Choroid plexus epithelial cell (primary cell): ENCODE measurements at regions not wholly inside any gene's neighbourhood (a gene's known extent, or its start where the extent isn't known, plus 50 kb on each side); places are given as distances from the start of the nearest gene placed in this dataset.

Experiments
- DNase-seq: peaks from one replicate; pipeline ENCODE4 v3.0.0-alpha.2; 2010; ENCODE audit warnings: low read depth
- H3K4me3 ChIP-seq: 2 replicates; pipeline ENCODE4 v1.5.1; 2011; ENCODE audit warnings: low read depth, mild to moderate bottlenecking, control low read depth, low read length, moderate library complexity
- TF ChIP-seq, protein P1 (sequence below): conservative IDR thresholded peaks from 2 replicates; pipeline ENCODE4 v1.5.1; 2011; ENCODE audit warnings: low read depth, mild to moderate bottlenecking, control low read depth, inconsistent platforms, low read length, moderate library complexity

DNA sequence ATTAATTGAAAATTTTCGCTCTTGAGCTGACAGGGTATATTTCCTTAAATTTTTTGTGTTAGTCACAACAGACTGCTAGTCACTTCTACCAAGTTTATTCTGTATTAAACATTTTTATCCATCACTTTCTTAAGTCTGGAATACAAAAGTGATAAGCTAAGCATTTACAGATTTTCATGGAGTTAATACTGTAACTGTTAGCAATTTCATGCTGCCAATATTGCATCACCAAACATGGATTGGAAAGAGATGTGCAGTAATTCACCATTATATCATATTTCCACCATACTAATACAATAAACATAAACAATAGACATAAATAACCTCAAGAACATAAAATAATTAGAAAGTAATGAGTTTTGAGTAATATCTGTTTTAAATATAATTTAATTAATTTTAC is 854.0 kb upstream of the CITED2 start:
- no peak for DNase-seq
- H3K4me3 ChIP-seq: no peak overlapping the region
- TF ChIP-seq, protein P1, sequence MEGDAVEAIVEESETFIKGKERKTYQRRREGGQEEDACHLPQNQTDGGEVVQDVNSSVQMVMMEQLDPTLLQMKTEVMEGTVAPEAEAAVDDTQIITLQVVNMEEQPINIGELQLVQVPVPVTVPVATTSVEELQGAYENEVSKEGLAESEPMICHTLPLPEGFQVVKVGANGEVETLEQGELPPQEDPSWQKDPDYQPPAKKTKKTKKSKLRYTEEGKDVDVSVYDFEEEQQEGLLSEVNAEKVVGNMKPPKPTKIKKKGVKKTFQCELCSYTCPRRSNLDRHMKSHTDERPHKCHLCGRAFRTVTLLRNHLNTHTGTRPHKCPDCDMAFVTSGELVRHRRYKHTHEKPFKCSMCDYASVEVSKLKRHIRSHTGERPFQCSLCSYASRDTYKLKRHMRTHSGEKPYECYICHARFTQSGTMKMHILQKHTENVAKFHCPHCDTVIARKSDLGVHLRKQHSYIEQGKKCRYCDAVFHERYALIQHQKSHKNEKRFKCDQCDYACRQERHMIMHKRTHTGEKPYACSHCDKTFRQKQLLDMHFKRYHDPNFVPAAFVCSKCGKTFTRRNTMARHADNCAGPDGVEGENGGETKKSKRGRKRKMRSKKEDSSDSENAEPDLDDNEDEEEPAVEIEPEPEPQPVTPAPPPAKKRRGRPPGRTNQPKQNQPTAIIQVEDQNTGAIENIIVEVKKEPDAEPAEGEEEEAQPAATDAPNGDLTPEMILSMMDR: no peak

DNA sequence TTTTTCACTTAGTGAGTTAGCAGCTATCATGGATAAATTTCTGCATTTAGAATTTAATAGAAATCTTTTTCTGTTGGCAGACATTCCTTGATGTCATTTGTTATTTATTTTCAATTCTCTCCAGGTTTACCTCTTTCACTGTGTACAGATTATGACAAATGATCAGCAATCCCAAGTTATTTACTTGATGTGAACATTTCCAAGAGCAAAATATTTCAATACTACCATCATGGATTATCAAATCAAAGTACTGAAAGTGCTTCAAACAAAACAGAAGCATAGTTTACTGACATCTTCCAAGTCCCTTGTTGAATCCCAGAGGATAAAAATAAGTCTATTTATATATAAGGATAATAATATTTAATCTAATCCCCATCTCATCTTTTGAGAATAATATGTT is 852.2 kb upstream of the CITED2 start:
- no peak for DNase-seq
- TF ChIP-seq, protein P1: no peak
- H3K4me3 ChIP-seq: no peak overlapping the region

DNA sequence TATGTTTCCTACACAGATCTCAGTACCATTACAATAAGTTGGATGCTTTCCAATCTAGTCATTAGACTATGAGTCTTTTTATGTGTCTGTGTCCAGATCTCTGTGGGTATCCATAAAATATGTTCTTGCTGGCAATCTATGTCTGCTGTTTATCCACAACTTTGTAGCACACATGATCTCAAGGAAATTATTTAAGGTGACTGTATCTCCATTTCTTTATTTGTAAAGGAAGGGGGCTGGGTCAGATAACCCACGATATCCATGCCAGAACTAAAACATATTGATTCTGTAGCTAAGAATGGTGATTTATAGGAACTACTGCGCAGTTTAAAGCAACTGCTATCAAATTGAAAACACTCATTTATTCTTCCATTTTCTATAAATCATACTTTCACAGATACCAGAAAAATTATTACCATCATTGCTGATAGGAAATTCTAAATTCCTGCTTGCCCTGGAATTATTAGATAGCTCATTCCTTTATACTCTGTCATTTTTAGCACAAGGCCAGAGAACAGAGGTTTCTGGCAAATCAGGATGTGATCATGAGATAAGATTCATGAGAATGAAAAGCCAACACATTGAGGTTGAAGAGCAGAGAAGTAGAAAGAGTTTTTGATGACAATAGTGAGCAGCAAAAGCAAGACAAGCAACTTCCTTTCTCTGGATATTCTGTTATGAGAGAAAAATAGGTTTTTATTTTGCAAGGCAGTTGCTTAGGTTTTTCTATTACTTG is 851.4 kb upstream of the CITED2 start:
- peak; percentile 84 for DNase-seq
- TF ChIP-seq, protein P1: no peak
- H3K4me3 ChIP-seq: no peak overlapping the region

DNA sequence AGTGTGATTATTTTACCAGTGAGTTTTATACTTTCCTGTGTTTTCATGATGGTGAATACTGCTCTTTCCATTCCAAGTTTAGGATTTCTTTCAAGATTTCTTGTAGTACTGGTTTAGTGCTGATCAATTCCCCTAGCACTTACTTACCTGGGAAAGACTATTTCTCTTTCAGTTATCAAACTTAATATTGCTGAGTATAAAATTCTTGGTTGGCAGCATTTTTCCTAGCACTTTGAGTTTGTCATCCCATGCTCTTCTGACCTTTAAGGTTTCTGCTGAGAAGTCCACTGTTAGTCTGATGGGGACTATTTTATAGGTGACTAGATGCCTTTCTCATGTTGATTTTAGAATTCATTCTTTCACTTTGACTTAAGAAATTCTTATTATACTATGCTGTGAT is 842.8 kb upstream of the CITED2 start:
- TF ChIP-seq, protein P1: no peak
- no peak overlapping the region for H3K4me3 ChIP-seq
- DNase-seq: no peak

DNA sequence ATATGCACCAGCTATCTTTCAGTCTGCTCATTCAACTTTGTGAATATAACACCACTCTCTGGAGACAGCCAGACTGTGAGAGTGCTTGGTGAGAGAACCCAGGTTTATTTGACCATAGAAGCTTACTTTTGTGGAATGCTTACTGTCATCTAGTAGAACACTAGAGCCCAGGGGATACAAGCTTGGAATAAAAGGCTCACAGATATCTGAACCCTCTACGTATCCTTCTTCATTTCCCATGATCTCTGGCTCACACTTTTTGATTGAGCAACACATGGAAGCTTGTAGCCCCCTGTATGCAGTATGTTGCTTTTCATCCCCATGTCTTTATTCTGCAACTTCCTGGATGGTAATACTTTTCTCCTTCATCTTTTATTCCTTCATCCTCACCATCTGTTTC is 835.3 kb upstream of the CITED2 start:
- peak; percentile 11 for DNase-seq
- TF ChIP-seq, protein P1: no peak
- H3K4me3 ChIP-seq: no peak overlapping the region

DNA sequence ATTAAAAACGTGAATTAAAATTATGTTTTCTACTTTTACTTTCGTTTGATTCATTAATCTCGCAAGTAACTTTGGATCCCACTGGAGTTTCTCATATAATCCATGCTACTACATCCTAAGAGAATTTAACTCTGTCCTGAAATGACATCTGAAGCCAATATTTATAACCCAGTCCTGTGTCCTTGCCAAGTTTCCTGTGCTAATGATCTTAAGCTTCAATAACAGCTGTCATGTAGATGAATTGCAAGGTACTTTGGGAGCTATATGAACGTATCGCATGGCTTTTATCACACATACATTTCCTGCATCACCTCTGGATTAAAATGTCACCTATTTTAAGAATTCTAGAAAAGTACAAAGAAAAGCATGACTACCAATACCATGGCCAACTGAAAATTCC is 833.8 kb upstream of the CITED2 start:
- TF ChIP-seq, protein P1: no peak
- DNase-seq: no peak
- no peak overlapping the region for H3K4me3 ChIP-seq
